Activated CD4-positive, alpha-beta T cell treated with anti-CD3 and anti-CD28 coated beads, Interleukin-2, amount 10 ng/mL, durations not matched to agents 24 days and 14 days (primary cell): ENCODE measurements at regions not wholly inside any gene's neighbourhood (a gene's known extent, or its start where the extent isn't known, plus 50 kb on each side); places are given as distances from the start of the nearest gene placed in this dataset.

Experiments
- DNase-seq: peaks from one replicate; pipeline ENCODE4 v3.0.0; 2022
- H3K27ac Mint-ChIP-seq: one replicate; pipeline ENCODE4 v1.8.0; 2022; ENCODE audit warnings: mild to moderate bottlenecking, mixed read lengths
- H3K27me3 Mint-ChIP-seq: one replicate; pipeline ENCODE4 v1.8.0; 2022; ENCODE audit warnings: mixed read lengths
- H3K36me3 Mint-ChIP-seq: one replicate; pipeline ENCODE4 v1.8.0; 2022; ENCODE audit warnings: low read depth, mild to moderate bottlenecking, mixed read lengths
- H3K4me1 Mint-ChIP-seq: one replicate; pipeline ENCODE4 v1.8.0; 2021; ENCODE audit warnings: mixed read lengths
- H3K4me3 Mint-ChIP-seq: one replicate; pipeline ENCODE4 v1.8.0; 2022; ENCODE audit warnings: mild to moderate bottlenecking, moderate library complexity, mixed read lengths
- H3K9me3 Mint-ChIP-seq: one replicate; pipeline ENCODE4 v1.8.0; 2021; ENCODE audit warnings: mixed read lengths
- intact Hi-C: fragments of 100-400 bp; cut with micrococcal nuclease; formaldehyde crosslinking; loops from one replicate; pipeline ENCODE4 v1.15.1; 2023

DNA sequence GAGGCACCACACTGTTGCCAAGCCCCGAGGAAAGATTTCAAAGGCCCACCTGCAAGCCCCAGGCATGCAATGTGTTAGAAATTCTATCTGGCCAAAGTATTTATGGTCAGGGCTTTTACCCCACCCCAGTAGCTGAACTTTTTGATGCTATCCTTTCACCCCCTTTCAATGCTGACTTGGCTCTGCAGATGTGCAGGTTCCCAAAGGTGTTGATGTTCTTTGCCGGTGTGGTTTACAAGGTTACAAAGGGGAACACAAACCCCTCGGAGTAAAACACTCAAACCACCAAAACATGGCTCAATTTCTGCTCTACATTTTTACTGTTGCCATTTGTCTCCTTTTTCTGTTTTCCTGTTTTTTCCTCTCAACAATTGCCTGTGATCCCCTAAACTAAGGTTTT lies 145.4 kb upstream of the BNIP2 start:
- Mint-ChIP-seq H3K36me3 (no peaks in the 10 kb centered on the region), H3K4me3 (no peak overlapping the region), H3K27me3 (no peaks in the 10 kb centered on the region), H3K4me1 (peaks cover 39% of the 10 kb centered on the region), H3K9me3 (peaks cover 3% of the 10 kb centered on the region), H3K27ac (no peak overlapping the region)
- intact Hi-C loops = no loop called here
- DNase-seq = no peak

DNA sequence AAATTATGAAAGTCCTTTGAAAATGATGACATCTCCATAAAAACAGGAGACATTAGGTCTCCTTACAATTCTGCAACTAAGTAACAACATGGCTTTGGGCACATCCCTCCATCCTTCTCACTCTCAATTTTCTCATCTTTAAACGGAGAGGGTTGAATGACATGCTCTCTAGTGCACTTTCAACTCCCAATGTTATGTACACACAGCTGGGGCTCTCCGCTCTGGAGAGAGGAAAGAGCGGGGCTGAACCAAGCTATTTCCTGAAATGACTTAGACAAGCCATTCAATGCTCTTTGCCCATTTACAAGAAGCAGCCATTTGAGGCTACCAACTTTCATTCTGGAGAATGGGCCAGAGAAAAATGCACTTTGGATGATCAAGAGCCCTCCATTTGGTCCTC lies 144.2 kb upstream of the BNIP2 start:
- Mint-ChIP-seq H3K27ac (no peak overlapping the region), H3K4me3 (no peak overlapping the region), H3K4me1 (peaks cover 31% of the 10 kb centered on the region), H3K27me3 (peaks cover 3% of the 10 kb centered on the region), H3K36me3 (no peaks in the 10 kb centered on the region), H3K9me3 (peaks cover 3% of the 10 kb centered on the region)
- intact Hi-C loops = no loop called here
- no peak for DNase-seq

- no peak overlapping the region for H3K4me3 Mint-ChIP-seq
- H3K9me3 Mint-ChIP-seq = no peaks in the 10 kb centered on the region
- no peak for DNase-seq
- peaks cover 11% of the 10 kb centered on the region for H3K27me3 Mint-ChIP-seq
- H3K4me1 Mint-ChIP-seq = peaks cover 15% of the 10 kb centered on the region
- H3K27ac Mint-ChIP-seq = no peak overlapping the region
- H3K36me3 Mint-ChIP-seq = no peaks in the 10 kb centered on the region
- intact Hi-C loops = no loop called here
These were observed 141.8 kb upstream of the BNIP2 start for GRCh38 chr15:59830873-59831272.

DNA sequence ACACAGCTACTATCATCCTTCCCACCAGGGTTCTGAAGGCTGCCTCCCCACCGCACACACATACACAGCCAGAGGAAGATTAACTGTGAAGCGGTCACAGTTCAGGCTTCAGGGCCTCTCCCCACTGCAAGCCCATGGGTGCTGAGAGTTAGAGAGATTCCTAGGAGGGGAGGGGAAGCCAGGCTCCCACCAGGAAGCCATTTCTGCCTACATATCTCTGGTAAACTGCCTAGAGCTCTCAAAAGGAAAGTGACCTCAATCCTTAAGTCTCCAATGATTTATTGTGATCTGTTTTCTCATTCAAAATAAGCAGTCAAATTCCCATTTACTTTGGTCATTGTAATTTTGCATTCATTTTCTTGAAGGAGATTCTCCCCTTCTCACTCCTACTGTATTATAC lies 141.0 kb upstream of the BNIP2 start:
- Mint-ChIP-seq H3K4me1 (peaks cover 9% of the 10 kb centered on the region), H3K9me3 (no peaks in the 10 kb centered on the region), H3K36me3 (no peaks in the 10 kb centered on the region), H3K4me3 (no peak overlapping the region), H3K27ac (no peak overlapping the region), H3K27me3 (peaks cover 11% of the 10 kb centered on the region)
- intact Hi-C loops = no loop called here
- no peak for DNase-seq

DNA sequence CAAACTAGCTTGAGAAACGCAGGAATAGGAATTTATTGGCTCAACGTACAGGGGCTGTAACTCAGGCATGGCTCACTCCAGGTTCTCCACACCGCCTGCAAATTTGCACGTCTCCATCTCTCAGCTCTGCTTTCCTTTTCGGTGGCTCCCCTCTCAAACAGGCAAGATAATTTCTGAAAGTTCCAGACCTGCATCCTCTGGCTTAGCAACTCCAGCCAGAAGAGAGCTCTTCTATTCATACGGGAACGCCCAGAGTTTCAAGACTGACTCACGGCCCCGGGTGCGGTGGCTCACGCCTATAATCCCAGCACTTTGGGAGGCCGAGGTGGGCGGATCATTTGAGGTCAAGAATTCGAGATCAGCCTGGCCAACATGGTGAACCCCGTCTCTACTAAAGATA lies 139.7 kb upstream of the BNIP2 start:
- no peak overlapping the region for H3K27ac Mint-ChIP-seq
- peaks cover 12% of the 10 kb centered on the region for H3K27me3 Mint-ChIP-seq
- DNase-seq = no peak
- peaks cover under 1% of the 10 kb centered on the region for H3K9me3 Mint-ChIP-seq
- intact Hi-C loops = no loop called here
- peaks cover 3% of the 10 kb centered on the region for H3K4me1 Mint-ChIP-seq
- no peaks in the 10 kb centered on the region for H3K36me3 Mint-ChIP-seq
- no peak overlapping the region for H3K4me3 Mint-ChIP-seq

DNA sequence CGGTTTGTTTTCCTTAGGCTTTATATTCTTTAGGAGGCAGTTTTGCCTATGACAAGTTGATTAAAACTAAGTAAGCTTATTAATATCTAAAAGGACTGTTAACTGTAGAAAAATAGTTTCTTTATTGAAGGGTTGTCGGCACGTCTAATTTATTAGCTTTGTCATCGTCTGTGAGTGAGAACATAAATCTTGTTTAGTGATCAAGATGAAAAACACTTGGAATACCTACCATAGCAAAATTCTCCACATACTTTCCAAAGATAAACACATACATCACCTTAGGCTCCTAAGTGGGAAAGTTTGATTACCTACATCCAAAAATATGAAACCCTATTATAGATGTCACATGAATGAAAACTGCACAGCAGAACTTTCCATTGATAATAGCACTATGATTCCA lies 139.1 kb upstream of the BNIP2 start:
- peaks cover 14% of the 10 kb centered on the region for H3K27me3 Mint-ChIP-seq
- no peak for DNase-seq
- no peak overlapping the region for H3K4me3 Mint-ChIP-seq
- intact Hi-C loops = no loop called here
- H3K27ac Mint-ChIP-seq = no peak overlapping the region
- H3K36me3 Mint-ChIP-seq = no peaks in the 10 kb centered on the region
- peaks cover 7% of the 10 kb centered on the region for H3K9me3 Mint-ChIP-seq
- no peaks in the 10 kb centered on the region for H3K4me1 Mint-ChIP-seq

- peaks cover 9% of the 10 kb centered on the region for H3K9me3 Mint-ChIP-seq
- no peaks in the 10 kb centered on the region for H3K36me3 Mint-ChIP-seq
- DNase-seq = no peak
- no peak overlapping the region for H3K4me3 Mint-ChIP-seq
- no peak overlapping the region for H3K27ac Mint-ChIP-seq
- no peaks in the 10 kb centered on the region for H3K4me1 Mint-ChIP-seq
- H3K27me3 Mint-ChIP-seq = peaks cover 19% of the 10 kb centered on the region
- intact Hi-C loops = no loop called here
These were observed 136.8 kb upstream of the BNIP2 start for GRCh38 chr15:59825901-59826300.

GRCh38 chr15:59821286-59821685 lies 132.2 kb upstream of the BNIP2 start:
- no peak overlapping the region for H3K4me3 Mint-ChIP-seq

GRCh38 chr15:59819092-59819491 lies 130.0 kb upstream of the BNIP2 start:
- H3K4me1 Mint-ChIP-seq = peaks cover 16% of the 10 kb centered on the region
- intact Hi-C loops = no loop called here

More at GRCh38 chr15:59821286-59821685, 132.2 kb upstream of the BNIP2 start:
- H3K9me3 Mint-ChIP-seq = peaks cover 9% of the 10 kb centered on the region
- H3K36me3 Mint-ChIP-seq = no peaks in the 10 kb centered on the region
- no peak for DNase-seq
- peaks cover 6% of the 10 kb centered on the region for H3K4me1 Mint-ChIP-seq
- intact Hi-C loops = no loop called here
- H3K27ac Mint-ChIP-seq = no peak overlapping the region
- peaks cover 35% of the 10 kb centered on the region for H3K27me3 Mint-ChIP-seq

DNA sequence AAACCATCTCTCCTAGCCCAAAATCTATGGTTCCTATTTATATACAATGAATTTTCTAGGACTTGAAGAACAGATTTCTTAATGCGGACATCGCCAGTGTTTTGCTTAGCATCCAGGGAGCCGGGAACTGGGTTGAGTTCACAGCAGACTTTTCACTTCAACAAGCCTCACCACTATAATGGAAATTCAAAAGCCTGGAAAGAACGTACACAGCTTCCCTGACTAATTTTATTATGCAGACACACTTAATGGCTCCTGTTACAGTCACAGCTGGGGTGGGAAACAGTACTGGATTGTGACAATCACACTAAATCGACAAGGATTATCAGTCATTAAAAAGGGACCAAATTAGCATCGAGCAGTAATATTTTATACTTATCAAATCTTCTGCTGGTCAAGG lies 129.2 kb upstream of the BNIP2 start:
- Mint-ChIP-seq H3K27me3 (peaks cover 33% of the 10 kb centered on the region), H3K36me3 (no peaks in the 10 kb centered on the region), H3K27ac (no peak overlapping the region), H3K9me3 (peaks cover 3% of the 10 kb centered on the region), H3K4me1 (peaks cover 20% of the 10 kb centered on the region), H3K4me3 (no peak overlapping the region)
- intact Hi-C loops = no loop called here
- no peak for DNase-seq

More at GRCh38 chr15:59819092-59819491, 130.0 kb upstream of the BNIP2 start:
- no peak overlapping the region for H3K27ac Mint-ChIP-seq
- H3K27me3 Mint-ChIP-seq = peaks cover 34% of the 10 kb centered on the region
- no peak for DNase-seq
- no peak overlapping the region for H3K4me3 Mint-ChIP-seq
- no peaks in the 10 kb centered on the region for H3K36me3 Mint-ChIP-seq
- peaks cover 9% of the 10 kb centered on the region for H3K9me3 Mint-ChIP-seq

GRCh38 chr15:59817834-59818233 lies 128.7 kb upstream of the BNIP2 start:
- H3K4me1 Mint-ChIP-seq = peaks cover 21% of the 10 kb centered on the region
- peaks cover 33% of the 10 kb centered on the region for H3K27me3 Mint-ChIP-seq
- no peak overlapping the region for H3K4me3 Mint-ChIP-seq
- no peak overlapping the region for H3K27ac Mint-ChIP-seq
- H3K36me3 Mint-ChIP-seq = no peaks in the 10 kb centered on the region
- no peaks in the 10 kb centered on the region for H3K9me3 Mint-ChIP-seq
- intact Hi-C loops = no loop called here
- peak; percentile 21 for DNase-seq

DNA sequence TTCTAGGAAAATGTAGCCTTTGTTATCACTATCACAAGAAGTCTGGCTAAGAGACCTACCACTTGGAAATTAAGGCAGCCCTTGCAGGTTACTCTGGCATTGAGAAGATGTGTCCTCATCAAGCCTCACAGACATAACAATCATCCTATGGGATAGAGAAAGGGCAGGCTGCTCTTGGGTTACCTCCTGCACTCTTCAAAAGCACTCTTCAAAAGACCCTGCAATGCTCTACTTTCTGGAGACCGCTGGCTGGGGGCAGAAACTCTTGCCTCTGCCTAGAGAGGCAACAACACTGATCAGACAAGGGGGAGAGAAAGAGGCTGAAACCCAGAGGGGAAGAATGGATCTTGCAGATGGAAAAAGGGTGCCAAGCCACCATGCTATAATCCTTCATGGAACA lies 127.9 kb upstream of the BNIP2 start:
- Mint-ChIP-seq H3K4me3 (no peak overlapping the region), H3K27ac (no peak overlapping the region), H3K9me3 (no peaks in the 10 kb centered on the region), H3K27me3 (peaks cover 37% of the 10 kb centered on the region), H3K36me3 (no peaks in the 10 kb centered on the region), H3K4me1 (peaks cover 21% of the 10 kb centered on the region)
- intact Hi-C loops = no loop called here
- no peak for DNase-seq

DNA sequence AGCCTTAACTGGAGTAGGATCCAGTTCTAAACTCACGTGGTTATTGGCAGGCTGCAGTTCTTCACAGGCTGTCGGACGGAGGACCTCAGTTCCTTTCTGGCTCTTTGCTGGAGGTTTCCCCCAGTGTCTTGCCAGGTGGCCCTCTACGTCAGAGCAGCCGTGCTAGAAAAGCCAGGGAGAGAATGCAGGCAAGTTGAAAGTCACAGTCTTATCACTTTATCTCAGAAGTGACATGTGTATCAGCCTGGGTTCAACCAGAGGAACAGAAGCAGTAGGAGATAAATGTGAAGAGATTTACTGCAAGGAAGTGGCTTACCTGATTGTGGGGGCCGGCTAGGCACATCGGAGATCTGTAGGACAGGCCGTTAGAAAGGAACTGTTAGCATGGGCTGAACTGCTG lies 125.3 kb upstream of the BNIP2 start:
- Mint-ChIP-seq H3K36me3 (no peaks in the 10 kb centered on the region), H3K27ac (no peak overlapping the region), H3K4me1 (peaks cover 18% of the 10 kb centered on the region), H3K9me3 (no peaks in the 10 kb centered on the region), H3K27me3 (peaks cover 31% of the 10 kb centered on the region), H3K4me3 (no peak overlapping the region)
- DNase-seq = peak; percentile 69
- intact Hi-C loops = no loop called here

DNA sequence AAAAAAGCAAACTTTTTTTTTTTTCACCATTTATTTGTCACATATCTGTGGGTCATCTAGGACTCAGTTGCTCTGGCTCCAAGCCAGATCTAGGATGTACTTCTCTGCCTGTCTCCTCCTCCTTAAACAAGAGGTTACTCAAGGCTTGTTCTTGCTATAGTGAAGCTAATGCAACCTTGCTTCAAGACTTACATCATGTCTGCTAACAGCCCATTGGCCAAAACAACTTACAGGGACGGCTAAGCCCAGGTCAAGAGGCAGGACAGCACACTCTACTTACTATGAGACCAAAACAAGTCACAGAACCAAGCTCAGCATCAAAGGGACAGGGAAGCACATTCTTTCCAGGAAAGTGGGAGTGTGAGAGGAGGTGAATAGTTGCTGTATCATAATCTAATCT lies 123.8 kb upstream of the BNIP2 start:
- intact Hi-C loops = no loop called here
- no peak for DNase-seq
- Mint-ChIP-seq H3K27me3 (peaks cover 26% of the 10 kb centered on the region), H3K4me1 (peaks cover 15% of the 10 kb centered on the region), H3K4me3 (no peak overlapping the region), H3K9me3 (peaks cover 1% of the 10 kb centered on the region), H3K36me3 (no peaks in the 10 kb centered on the region), H3K27ac (no peak overlapping the region)

- peaks cover 25% of the 10 kb centered on the region for H3K27me3 Mint-ChIP-seq
- no peaks in the 10 kb centered on the region for H3K36me3 Mint-ChIP-seq
- peak; percentile 37 for DNase-seq
- H3K9me3 Mint-ChIP-seq = peaks cover 6% of the 10 kb centered on the region
- no peak overlapping the region for H3K27ac Mint-ChIP-seq
- H3K4me1 Mint-ChIP-seq = peaks cover 15% of the 10 kb centered on the region
- intact Hi-C loops = no loop called here
- H3K4me3 Mint-ChIP-seq = no peak overlapping the region
These were observed 123.2 kb upstream of the BNIP2 start for GRCh38 chr15:59812250-59812870.
